K562 (cell line): ENCODE measurements at regions not wholly inside any gene's neighbourhood (a gene's known extent, or its start where the extent isn't known, plus 50 kb on each side); places are given as distances from the start of the nearest gene placed in this dataset.

Experiments
- ATAC-seq: fragments of 200-7000 bp; cut with Tn5 transposase; 3 replicates; pipeline ENCODE4 v1.9.1; 2020; ENCODE audit warnings: moderate library complexity
- BruUV-seq: library from RNA; stranded (reverse); fragments of 400-500 nt; replicated peaks from 2 replicates; lab custom pipeline; 2021; lab: Mats Ljungman, UMichigan
- CTCF ChIA-PET: fragments of 300-600 bp; formaldehyde crosslinking; extraction: SDS; loops from one replicate; lab custom pipeline; 2021; ENCODE audit warnings: low intra/inter-chr PET ratio; lab: Yijun Ruan, JAX
- POLR2A ChIA-PET: fragments of 300-600, 350-650 bp; sonication (Branson Sonifier 250); formaldehyde crosslinking; extraction: SDS; loops from one replicate; lab custom pipeline; 2021; ENCODE audit warnings: antibody characterized with exemption, inconsistent platforms; lab: Yijun Ruan, JAX
- DNase-seq, 4 experiments: peaks; one replicate each; pipeline versions ENCODE4 v3.0.0 to v3.0.0-alpha.2; 2011 to 2018; ENCODE audit warnings: low spot score in 3 of 4, mixed read lengths in 3 of 4; ENCODE audit errors: extremely low read depth in 1 of 4
- FAIRE-seq: peaks from 2 replicates; lab custom pipeline; 2011; peaks lifted over from hg19 to GRCh38; lab: Jason Lieb, UNC
- H2AFZ ChIP-seq: 2 replicates; pipeline ENCODE4 v1.6.0; 2011; ENCODE audit warnings: low read depth, low read length, control low read depth, inconsistent platforms
- H3K27ac ChIP-seq: fragments of 200-600 bp; 3 replicates; pipeline ENCODE4 v1.8.0; 2011; ENCODE audit warnings: low read depth, mild to moderate bottlenecking, control low read depth, inconsistent platforms, low read length, moderate library complexity, mixed read lengths; ENCODE audit errors: extremely low read depth
- H3K27me3 ChIP-seq, 2 experiments: fragments of 300-600 bp in 1 of 2; 2 replicates in 1 of 2; 3 replicates in 1 of 2; pipeline versions ENCODE4 v1.6.0 to v1.8.0; 2011; ENCODE audit warnings: inconsistent platforms in 2 of 2, low read length in 2 of 2, mild to moderate bottlenecking in 1 of 2, mixed read lengths in 1 of 2, moderate library complexity in 1 of 2; ENCODE audit not compliant: control insufficient read depth in 2 of 2, insufficient read depth in 2 of 2
- H3K36me3 ChIP-seq: fragments of 300-600 bp; 3 replicates; pipeline ENCODE4 v1.8.0; 2011; ENCODE audit warnings: mild to moderate bottlenecking, low read length, inconsistent platforms; ENCODE audit not compliant: control insufficient read depth, insufficient read depth
- H3K4me1 ChIP-seq, 2 experiments: fragments of 200-600 bp in 1 of 2; replicated peaks in 1 of 2; 2 replicates in 1 of 2; 3 replicates in 1 of 2; pipeline versions ENCODE4 v1.5.1 to v1.8.0; 2011; ENCODE audit warnings: inconsistent platforms in 2 of 2, low read length in 2 of 2, mild to moderate bottlenecking in 1 of 2, mixed read lengths in 1 of 2, moderate library complexity in 1 of 2; ENCODE audit not compliant: control insufficient read depth in 2 of 2, insufficient read depth in 2 of 2
- H3K4me2 ChIP-seq: 2 replicates; pipeline ENCODE4 v1.6.1; 2011; ENCODE audit warnings: low read length, control low read depth, inconsistent platforms, mixed read lengths; ENCODE audit not compliant: insufficient read depth
- H3K4me3 ChIP-seq: fragments of 200-600 bp; sonication (generic), shearing (Covaris generic); 2 replicates; pipeline ENCODE4 v1.5.1; 2016; ENCODE audit warnings: control low read depth, inconsistent platforms
- H3K79me2 ChIP-seq: fragments of 200-600 bp; 3 replicates; pipeline ENCODE4 v1.8.0; 2011; ENCODE audit warnings: low read length, inconsistent platforms; ENCODE audit not compliant: control insufficient read depth, insufficient read depth
- H3K9ac ChIP-seq, 2 experiments: 2 replicates each; pipeline versions ENCODE4 v1.6.0 to v1.6.1; 2011; ENCODE audit warnings: low read depth in 2 of 2, low read length in 2 of 2, control low read depth in 1 of 2, inconsistent platforms in 1 of 2, mild to moderate bottlenecking in 1 of 2, mixed read lengths in 1 of 2; ENCODE audit not compliant: insufficient read depth in 1 of 2
- H3K9me1 ChIP-seq: one replicate; pipeline ENCODE4 v1.6.0; 2011; ENCODE audit warnings: inconsistent platforms, mild to moderate bottlenecking, low read length, moderate library complexity; ENCODE audit not compliant: control insufficient read depth, insufficient read depth
- H3K9me3 ChIP-seq: replicated peaks from 2 replicates; pipeline ENCODE4 v1.5.1; 2011; ENCODE audit warnings: low read depth, low read length, inconsistent platforms; ENCODE audit not compliant: control insufficient read depth, insufficient read depth
- H4K20me1 ChIP-seq: replicated peaks from 2 replicates; pipeline ENCODE4 v1.6.1; 2011; ENCODE audit warnings: low read length, inconsistent platforms, mixed read lengths; ENCODE audit not compliant: control insufficient read depth, insufficient read depth
- ESRRA ChIP-seq: fragments of 450-650 bp; IDR thresholded peaks from 2 replicates; pipeline ENCODE4 v1.6.1; 2014; ENCODE audit warnings: low read depth, mild to moderate bottlenecking, moderate library complexity, borderline replicate concordance
- NR1H2 ChIP-seq: sonication (generic); formaldehyde crosslinking; IDR thresholded peaks from 2 replicates; pipeline ENCODE4 v1.4.0; 2020; ENCODE audit warnings: mild to moderate bottlenecking, missing genetic modification reagents
- ZBTB11 ChIP-seq, 3 experiments: fragments of 200-800 bp in 1 of 3; fragments of 250-450 bp in 1 of 3; fragments of 450-650 bp in 1 of 3; sonication (Bioruptor Pico) in 1 of 3; sonication (Bioruptor generic) in 1 of 3; formaldehyde crosslinking in 1 of 3; IDR thresholded peaks; 2 replicates each; pipeline versions ENCODE4 v1.6.1 to v1.8.0; 2016 to 2022; ENCODE audit warnings: mild to moderate bottlenecking in 2 of 3, missing genetic modification characterization in 2 of 3, missing compliant biosample characterization in 1 of 3, moderate library complexity in 1 of 3
- ZBTB7A ChIP-seq: IDR thresholded peaks from 2 replicates; pipeline ENCODE4 v1.6.1; 2011; ENCODE audit warnings: low read depth, mild to moderate bottlenecking, low read length, moderate library complexity, borderline replicate concordance; ENCODE audit not compliant: control insufficient read depth
- ZC3H8 ChIP-seq: fragments of 450-650 bp; IDR thresholded peaks from 2 replicates; pipeline ENCODE4 v1.6.1; 2017
- WGBS: fragments of 100-300 bp; shearing (Covaris generic); methylation state at CpG from one replicate; pipeline ENCODE4 v1.1.6; 2016; ENCODE audit warnings: low coverage, mixed read lengths; ENCODE audit not compliant: insufficient coverage; ENCODE audit errors: missing lambda C conversion rate; 5-methylcytosine and 5-hydroxymethylcytosine counted together
- in situ Hi-C: fragments of 300-500 bp; cut with MboI; formaldehyde crosslinking; loops from 4 replicates; pipeline ENCODE4 v1.15.0; 2018; ENCODE audit warnings: inconsistent platforms, mixed read lengths
- intact Hi-C: fragments of 100-400 bp; cut with micrococcal nuclease; formaldehyde crosslinking; loops from 2 replicates; pipeline ENCODE4 v1.14.2; 2022

DNA sequence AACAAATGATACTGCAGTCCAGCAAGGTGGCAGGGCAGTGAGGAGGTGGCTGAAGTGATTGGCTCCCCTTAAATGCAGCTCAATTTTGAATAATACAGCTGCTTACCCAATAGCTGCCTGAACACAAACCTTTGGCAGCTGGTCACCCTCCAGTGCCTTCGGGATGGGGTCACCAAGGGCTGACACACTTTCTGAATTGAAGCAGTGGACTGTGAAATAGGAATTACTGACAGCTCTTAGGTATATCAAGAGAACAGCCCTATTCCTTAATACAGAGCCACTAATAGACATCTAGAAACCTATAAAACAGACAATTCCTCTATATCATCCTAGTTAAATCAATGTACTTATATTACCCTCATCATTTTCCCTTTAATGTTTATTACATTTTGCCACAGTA, 474.2 kb upstream of the KIRREL3 start:
- no peak for TF ChIP-seq ZC3H8
- no peak for TF ChIP-seq ZBTB7A
- no peak for TF ChIP-seq NR1H2 (CRISPR knock-in tag)
- TF ChIP-seq ZBTB11 (CRISPR knock-in tag; IDR thresholded peaks at IDR 0.05), result no peak
- no peak for TF ChIP-seq ESRRA
- no peak overlapping the region for H3K4me3 ChIP-seq
- no peak overlapping the region for H3K4me2 ChIP-seq
- no peak overlapping the region for H3K9ac ChIP-seq
- H3K36me3 ChIP-seq, result no peaks in the 10 kb centered on the region
- no peak for DNase-seq
- H3K27ac ChIP-seq, result no peak overlapping the region
- no peaks in the 10 kb centered on the region for H4K20me1 ChIP-seq
- no peak overlapping the region for H2AFZ ChIP-seq
- ChIA-PET POLR2A (no interaction called here), CTCF (no interaction called here)
- no peak for ATAC-seq
- H3K9me3 ChIP-seq, result no peaks in the 10 kb centered on the region
- intact Hi-C loops (no loop called here), in situ Hi-C loops (no loop called here)
- H3K79me2 ChIP-seq, result no peaks in the 10 kb centered on the region
- BruUV-seq, result no TSS peak
- WGBS, result 0% methylated on average over 1 of the region's 1 CpG
- H3K9me1 ChIP-seq, result no peaks in the 10 kb centered on the region
- no peaks in the 10 kb centered on the region for H3K27me3 ChIP-seq
- H3K4me1 ChIP-seq, result no peaks in the 10 kb centered on the region
- FAIRE-seq, result no peak
